ENCODE measurements at regions not wholly inside any gene's neighbourhood (a gene's known extent, or its start where the extent isn't known, plus 50 kb on each side); places are given as distances from the start of the nearest gene placed in this dataset.

DNA sequence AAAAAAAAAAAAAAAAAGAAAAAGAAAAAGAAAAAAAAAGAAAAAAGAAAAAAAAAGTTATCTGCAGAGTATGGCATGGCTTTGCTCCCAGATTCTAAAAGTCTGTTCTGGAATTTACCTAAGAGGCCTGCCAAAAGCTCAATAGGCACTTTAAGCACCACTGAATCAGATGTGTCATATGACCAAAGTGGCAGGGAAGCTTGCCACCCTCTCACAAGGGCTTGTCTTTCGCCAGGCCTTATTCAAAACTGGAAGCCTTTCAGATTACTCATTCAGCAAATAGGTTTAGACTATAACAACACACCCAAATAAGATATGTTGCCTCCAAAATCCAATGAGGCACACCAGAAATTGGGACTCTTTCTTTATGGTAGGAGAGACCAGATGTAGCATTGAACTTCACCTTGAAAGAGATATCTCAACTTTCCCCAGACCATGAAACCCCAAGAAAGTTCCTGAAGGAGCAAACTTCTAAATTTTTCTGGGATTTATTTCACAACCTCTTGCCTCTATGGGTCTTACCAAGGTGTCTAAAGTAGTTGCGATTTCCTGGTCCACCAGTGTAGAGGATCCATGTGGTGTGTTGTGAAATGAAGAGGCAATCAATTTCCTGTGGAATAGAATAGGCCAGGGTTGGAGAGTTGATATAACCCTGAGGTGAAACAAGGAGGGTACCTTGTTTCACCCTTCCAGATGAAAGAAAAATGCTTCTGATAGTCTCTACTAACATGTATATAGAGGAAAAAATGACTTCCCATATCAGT lies 218.8 kb downstream of the DAD1 start:
- TF ChIP-seq, protein P1, sequence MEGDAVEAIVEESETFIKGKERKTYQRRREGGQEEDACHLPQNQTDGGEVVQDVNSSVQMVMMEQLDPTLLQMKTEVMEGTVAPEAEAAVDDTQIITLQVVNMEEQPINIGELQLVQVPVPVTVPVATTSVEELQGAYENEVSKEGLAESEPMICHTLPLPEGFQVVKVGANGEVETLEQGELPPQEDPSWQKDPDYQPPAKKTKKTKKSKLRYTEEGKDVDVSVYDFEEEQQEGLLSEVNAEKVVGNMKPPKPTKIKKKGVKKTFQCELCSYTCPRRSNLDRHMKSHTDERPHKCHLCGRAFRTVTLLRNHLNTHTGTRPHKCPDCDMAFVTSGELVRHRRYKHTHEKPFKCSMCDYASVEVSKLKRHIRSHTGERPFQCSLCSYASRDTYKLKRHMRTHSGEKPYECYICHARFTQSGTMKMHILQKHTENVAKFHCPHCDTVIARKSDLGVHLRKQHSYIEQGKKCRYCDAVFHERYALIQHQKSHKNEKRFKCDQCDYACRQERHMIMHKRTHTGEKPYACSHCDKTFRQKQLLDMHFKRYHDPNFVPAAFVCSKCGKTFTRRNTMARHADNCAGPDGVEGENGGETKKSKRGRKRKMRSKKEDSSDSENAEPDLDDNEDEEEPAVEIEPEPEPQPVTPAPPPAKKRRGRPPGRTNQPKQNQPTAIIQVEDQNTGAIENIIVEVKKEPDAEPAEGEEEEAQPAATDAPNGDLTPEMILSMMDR (conservative IDR thresholded peaks at IDR 0.05 in 1 of 2, IDR thresholded peaks at IDR 0.05 in 1 of 2; ENCODE audit: extremely low read depth in 1 of 2, insufficient read depth in 1 of 2, low read depth in 1 of 2, low read length in 2 of 2) = no peak
- no peak for TF ChIP-seq EZH2 (IDR thresholded peaks at IDR 0.05; ENCODE audit: borderline replicate concordance, low read length)
